PFSK-1 (cell line): ENCODE measurements at regions not wholly inside any gene's neighbourhood (a gene's known extent, or its start where the extent isn't known, plus 50 kb on each side); places are given as distances from the start of the nearest gene placed in this dataset.

Source experiments
- FOXP2 ChIP-seq: optimal IDR thresholded peaks from 2 replicates; pipeline ENCODE3; 2011; ENCODE audit warnings: borderline replicate concordance, control low read depth, inconsistent platforms; ENCODE audit not compliant: insufficient read depth; ENCODE audit errors: extremely low read length, extremely low read depth
- POLR2AphosphoS5 ChIP-seq: IDR thresholded peaks from 2 replicates; pipeline ENCODE4 v1.6.1; 2012; ENCODE audit warnings: low read depth, mild to moderate bottlenecking, control low read depth, low read length, moderate library complexity
- SIN3A ChIP-seq: IDR thresholded peaks from 2 replicates; pipeline ENCODE4 v1.6.1; 2012; ENCODE audit warnings: mild to moderate bottlenecking, low read length, moderate library complexity, borderline replicate concordance; ENCODE audit not compliant: insufficient read depth
- TAF1 ChIP-seq: IDR thresholded peaks from 2 replicates; pipeline ENCODE4 v1.6.1; 2012; ENCODE audit warnings: low read length, control low read depth, borderline replicate concordance; ENCODE audit not compliant: insufficient read depth
- TF ChIP-seq, protein P1 (sequence below), 2 experiments: IDR thresholded peaks; 2 replicates each; pipeline versions ENCODE4 v1.6.1 to v1.8.0; 2011 to 2012; ENCODE audit warnings: low read depth in 2 of 2, low read length in 2 of 2, control low read depth in 1 of 2, inconsistent platforms in 1 of 2, mild to moderate bottlenecking in 1 of 2, moderate library complexity in 1 of 2; ENCODE audit not compliant: insufficient read depth in 1 of 2

DNA sequence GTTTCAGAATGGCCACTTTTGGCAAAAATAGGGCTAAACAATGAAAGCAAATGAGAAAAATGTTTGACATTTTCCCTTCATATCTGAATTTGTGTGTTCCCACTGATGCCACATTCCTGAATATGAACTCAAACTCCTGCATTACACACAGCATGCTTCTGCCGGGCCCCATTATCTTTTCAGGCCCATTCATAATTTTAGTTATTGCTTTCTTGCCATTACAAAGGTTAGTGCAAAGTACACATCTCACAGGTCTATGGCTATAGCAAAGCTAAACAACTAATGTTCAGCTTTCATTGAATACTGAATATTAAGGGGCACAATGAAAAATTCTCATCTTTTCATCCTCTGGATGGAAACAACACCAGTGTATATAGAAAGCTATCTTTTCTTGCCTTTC lies 568.9 kb upstream of the ZNF608 start:
- no peak for TF ChIP-seq SIN3A
- no peak for TF ChIP-seq TAF1
- TF ChIP-seq, protein P1, sequence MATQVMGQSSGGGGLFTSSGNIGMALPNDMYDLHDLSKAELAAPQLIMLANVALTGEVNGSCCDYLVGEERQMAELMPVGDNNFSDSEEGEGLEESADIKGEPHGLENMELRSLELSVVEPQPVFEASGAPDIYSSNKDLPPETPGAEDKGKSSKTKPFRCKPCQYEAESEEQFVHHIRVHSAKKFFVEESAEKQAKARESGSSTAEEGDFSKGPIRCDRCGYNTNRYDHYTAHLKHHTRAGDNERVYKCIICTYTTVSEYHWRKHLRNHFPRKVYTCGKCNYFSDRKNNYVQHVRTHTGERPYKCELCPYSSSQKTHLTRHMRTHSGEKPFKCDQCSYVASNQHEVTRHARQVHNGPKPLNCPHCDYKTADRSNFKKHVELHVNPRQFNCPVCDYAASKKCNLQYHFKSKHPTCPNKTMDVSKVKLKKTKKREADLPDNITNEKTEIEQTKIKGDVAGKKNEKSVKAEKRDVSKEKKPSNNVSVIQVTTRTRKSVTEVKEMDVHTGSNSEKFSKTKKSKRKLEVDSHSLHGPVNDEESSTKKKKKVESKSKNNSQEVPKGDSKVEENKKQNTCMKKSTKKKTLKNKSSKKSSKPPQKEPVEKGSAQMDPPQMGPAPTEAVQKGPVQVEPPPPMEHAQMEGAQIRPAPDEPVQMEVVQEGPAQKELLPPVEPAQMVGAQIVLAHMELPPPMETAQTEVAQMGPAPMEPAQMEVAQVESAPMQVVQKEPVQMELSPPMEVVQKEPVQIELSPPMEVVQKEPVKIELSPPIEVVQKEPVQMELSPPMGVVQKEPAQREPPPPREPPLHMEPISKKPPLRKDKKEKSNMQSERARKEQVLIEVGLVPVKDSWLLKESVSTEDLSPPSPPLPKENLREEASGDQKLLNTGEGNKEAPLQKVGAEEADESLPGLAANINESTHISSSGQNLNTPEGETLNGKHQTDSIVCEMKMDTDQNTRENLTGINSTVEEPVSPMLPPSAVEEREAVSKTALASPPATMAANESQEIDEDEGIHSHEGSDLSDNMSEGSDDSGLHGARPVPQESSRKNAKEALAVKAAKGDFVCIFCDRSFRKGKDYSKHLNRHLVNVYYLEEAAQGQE (IDR thresholded peaks at IDR 0.05; ENCODE audit: insufficient read depth in 1 of 2, low read depth in 2 of 2, low read length in 2 of 2) = no peak
- no peak for TF ChIP-seq FOXP2
- TF ChIP-seq POLR2AphosphoS5 = no peak

DNA sequence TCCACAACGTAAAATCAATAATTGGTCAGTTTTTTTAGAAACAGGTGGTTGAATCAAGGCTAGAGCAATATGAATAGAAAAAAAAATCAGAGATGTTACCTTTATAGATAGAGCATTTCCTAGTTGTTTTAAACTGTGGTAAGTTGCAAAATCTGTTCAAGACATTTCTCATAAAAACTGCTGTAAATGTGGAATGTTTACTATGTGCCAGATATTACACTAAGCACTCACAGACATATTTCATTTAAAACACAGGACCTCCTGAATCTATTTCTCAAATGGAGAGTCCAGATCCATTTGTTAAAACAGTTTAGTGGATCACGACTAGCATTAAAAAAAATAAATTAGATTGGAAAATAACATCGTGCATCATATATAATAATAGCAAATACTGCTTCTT lies 570.0 kb upstream of the ZNF608 start:
- TF ChIP-seq POLR2AphosphoS5 (no peak), SIN3A (no peak), TAF1 (no peak), FOXP2 (no peak)
- TF ChIP-seq, protein P1 (IDR thresholded peaks at IDR 0.05; ENCODE audit: insufficient read depth in 1 of 2, low read depth in 2 of 2, low read length in 2 of 2) = no peak

DNA sequence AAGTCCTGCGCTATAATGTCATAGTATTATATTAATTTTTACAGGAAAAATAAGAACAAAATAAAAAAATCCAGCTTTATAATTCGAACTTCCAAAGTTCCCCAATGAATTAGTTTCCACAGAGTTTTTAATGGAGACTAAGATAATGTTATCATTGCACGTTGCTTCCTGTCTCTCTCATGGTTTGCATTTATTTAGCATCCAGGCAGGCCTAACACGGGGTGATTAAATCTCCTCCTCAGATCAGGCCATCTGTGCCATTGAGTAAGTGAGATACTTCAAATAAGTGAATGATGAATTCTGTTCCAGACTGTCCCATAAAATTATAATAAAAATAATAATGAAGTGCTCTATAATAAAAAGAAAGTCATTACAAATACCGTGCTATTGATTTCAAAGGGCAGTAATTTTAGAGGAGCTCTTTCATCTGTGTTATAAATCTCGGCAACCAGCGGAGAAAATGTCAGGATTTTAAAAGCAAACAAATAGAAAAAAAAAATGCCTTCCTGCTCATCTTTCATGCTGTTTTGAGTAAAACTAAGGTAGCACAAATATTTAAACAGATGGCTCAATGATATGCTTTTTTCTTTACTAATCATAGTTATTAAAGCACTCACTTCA lies 570.6 kb upstream of the ZNF608 start:
- TF ChIP-seq FOXP2 (no peak), TAF1 (no peak), POLR2AphosphoS5 (no peak)
- TF ChIP-seq, protein P1 (IDR thresholded peaks at IDR 0.05; ENCODE audit: insufficient read depth in 1 of 2, low read depth in 2 of 2, low read length in 2 of 2) = no peak

DNA sequence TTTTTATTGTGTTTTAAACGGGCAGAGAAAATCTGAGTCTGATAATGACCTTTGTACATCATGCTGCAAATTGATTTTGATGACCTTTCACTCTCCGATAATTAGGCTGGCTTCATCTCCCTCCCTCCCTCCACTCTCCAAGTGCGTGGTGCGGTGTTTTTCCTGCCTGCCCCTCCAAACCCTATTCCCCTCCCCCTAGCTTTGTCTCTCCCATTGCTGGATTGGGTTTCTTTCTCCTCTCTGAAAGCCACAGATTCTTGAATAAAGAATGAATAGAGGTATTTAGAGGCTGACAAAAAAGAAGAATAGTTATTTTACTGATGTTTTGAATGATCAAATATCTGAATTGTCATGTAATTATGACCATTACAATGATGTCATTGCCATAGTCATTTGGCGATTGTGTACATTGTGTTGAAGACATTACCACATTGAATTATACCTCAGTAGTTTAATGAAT lies 571.1 kb upstream of the ZNF608 start:
- TF ChIP-seq POLR2AphosphoS5 = no peak
- TF ChIP-seq, protein P1 (IDR thresholded peaks at IDR 0.05; ENCODE audit: insufficient read depth in 1 of 2, low read depth in 2 of 2, low read length in 2 of 2) = 0 out of 4 replicates have a peak, but pooled peaks of 1 of the 2 experiments have one; percentile 22

DNA sequence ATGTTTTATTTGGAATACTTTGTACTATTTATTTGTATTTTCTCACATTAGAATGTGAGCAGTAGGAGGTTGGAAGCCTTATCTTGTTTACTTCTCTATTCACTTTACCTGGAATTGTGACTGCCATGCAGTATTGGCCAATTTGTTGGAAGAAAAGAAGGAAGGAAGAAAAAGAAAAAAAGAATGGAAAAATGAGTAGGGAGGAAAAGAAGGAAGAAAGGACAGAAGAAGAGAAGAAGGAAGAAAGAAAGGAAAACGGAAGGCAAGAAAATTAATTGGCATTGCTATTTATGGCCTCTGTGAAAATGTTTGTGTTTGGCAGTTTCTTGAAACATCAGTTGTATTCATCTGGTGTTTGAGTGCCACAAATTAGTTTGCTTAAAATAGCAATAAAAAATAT lies 575.2 kb upstream of the ZNF608 start:
- TF ChIP-seq TAF1 = no peak
- no peak for TF ChIP-seq FOXP2
- TF ChIP-seq POLR2AphosphoS5 = no peak
- TF ChIP-seq, protein P1 (IDR thresholded peaks at IDR 0.05; ENCODE audit: insufficient read depth in 1 of 2, low read depth in 2 of 2, low read length in 2 of 2) = no peak
- no peak for TF ChIP-seq SIN3A
